ENCODE measurements at regions not wholly inside any gene's neighbourhood (a gene's known extent, or its start where the extent isn't known, plus 50 kb on each side); places are given as distances from the start of the nearest gene placed in this dataset.

DNA sequence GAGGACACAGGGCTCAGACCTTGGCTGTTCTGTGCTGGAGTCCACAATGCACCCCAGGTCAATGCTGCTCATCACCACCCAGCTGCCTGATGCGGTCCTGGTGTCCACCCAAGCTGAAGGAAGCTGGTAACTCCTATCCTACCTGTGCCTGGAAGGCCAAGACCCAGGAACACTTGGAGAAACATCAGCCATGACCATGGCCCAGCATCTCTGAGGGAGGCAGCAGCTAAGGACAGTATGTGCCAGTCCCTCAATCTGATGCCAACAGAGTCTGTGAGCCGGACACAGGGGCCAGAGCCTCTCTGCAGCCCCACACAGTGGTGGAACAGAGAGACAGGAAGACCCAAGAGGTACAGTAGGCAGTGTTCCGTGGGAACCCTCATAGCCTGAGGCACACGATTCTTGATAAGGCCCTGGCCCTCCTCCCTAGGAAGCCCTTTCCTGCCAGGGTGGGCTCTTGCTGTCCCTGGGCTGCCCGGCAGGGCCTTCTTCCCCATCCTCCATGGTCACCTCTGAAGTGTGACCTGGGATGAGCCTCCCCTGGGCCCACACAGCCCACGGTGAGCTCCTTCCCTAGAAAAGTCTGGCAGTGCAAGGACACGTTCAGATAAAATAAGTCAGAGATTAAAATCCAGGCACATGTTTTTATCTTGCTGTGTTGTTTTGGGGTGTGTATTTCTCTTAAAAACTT, 170.7 kb downstream of the THBS2 start:
- Histone ChIP-seq H3K4me2 (ENCODE audit: insufficient read depth, low read length, poor library complexity, severe bottlenecking) (no peak overlapping the region), H3K14ac (ENCODE audit: low read length) (peak overlapping the region; percentile 61), H3K18ac (ENCODE audit: low read length) (peak overlapping the region; percentile 29), H2AFZ (ENCODE audit: low read length) (no peak overlapping the region), H3K9me3 (replicated peaks in 1 of 2; ENCODE audit: control insufficient read depth in 2 of 2, insufficient read depth in 1 of 2, low read depth in 1 of 2, low read length in 2 of 2) (peaks cover 0 to 2% of the 10 kb centered on the region in 2 donors), H2BK5ac (ENCODE audit: low read length) (no peak overlapping the region), H2BK12ac (ENCODE audit: low read length) (peak overlapping the region; percentile 60), H3K9ac (ENCODE audit: low read depth, low read length, poor library complexity) (peak overlapping the region; percentile 5), H3K27me3 (ENCODE audit: control insufficient read depth in 3 of 3, insufficient read depth in 3 of 3, low read depth in 1 of 3, low read length in 3 of 3) (peaks cover 0 to 6% (median 0%) of the 10 kb centered on the region in 3 experiments), H3K4ac (ENCODE audit: low read length) (no peak overlapping the region), H3K23ac (ENCODE audit: low read depth, low read length, poor library complexity) (peak overlapping the region; percentile 5), H3K36me3 (replicated peaks in 1 of 2; ENCODE audit: control insufficient read depth in 2 of 2, insufficient read depth in 2 of 2, low read length in 2 of 2) (no peaks in the 10 kb centered on the region), H2BK120ac (ENCODE audit: low read depth, low read length) (no peak overlapping the region), H2BK15ac (ENCODE audit: low read length) (peak overlapping the region; percentile 68), H3K4me3 (ENCODE audit: low read length in 2 of 2) (no peak overlapping the region), H3K27ac (replicated peaks; ENCODE audit: low read length) (no peak overlapping the region), H4K8ac (ENCODE audit: low read depth, low read length) (no peak overlapping the region), H4K91ac (ENCODE audit: low read depth, low read length, poor library complexity) (peak overlapping the region; percentile 6), H3K4me1 (ENCODE audit: control insufficient read depth in 2 of 2, insufficient read depth in 1 of 2, low read depth in 1 of 2, low read length in 2 of 2) (peaks cover 0 to 2% of the 10 kb centered on the region in 2 donors), H3K79me1 (ENCODE audit: low read depth, low read length) (peaks cover 1% of the 10 kb centered on the region), H2AK5ac (ENCODE audit: low read depth, low read length) (no peak overlapping the region)
- DNase-seq (ENCODE audit: low spot score) = no peak
- no CpG with 5 or more reads among the region's 7 CpGs for WGBS, 2 donors (ENCODE audit: extremely low coverage in 2 of 2, insufficient read length in 2 of 2, insufficient replicate concordance in 1 of 2)

DNA sequence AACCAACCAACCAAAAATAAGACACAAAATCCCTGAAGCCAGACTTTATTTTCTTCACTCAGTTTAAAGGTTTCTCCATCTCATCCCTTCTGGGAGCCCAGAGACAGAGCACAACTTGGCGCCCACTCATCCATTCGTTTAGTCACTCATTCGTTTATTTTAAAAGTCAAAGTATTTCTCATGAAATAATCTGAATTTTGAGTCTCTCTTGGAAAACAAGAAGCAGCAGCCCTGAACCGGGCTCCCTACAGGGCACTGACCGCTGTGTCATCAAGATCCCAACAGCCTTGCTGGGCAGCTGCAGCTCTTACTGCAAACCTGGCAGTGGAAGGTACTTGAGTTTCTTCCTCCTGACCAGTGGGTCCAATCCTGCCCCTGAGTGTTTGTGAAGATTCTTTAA, 171.6 kb downstream of the THBS2 start:
- peaks cover 0 to 2% of the 10 kb centered on the region in 2 donors for H3K4me1 ChIP-seq (ENCODE audit: control insufficient read depth in 2 of 2, insufficient read depth in 1 of 2, low read depth in 1 of 2, low read length in 2 of 2)
- no peak overlapping the region for H3K18ac ChIP-seq (ENCODE audit: low read length)
- no CpG with 5 or more reads among the region's 5 CpGs for WGBS, 2 donors (ENCODE audit: extremely low coverage in 2 of 2, insufficient read length in 2 of 2, insufficient replicate concordance in 1 of 2)
- peaks cover 1% of the 10 kb centered on the region for H3K79me1 ChIP-seq (ENCODE audit: low read depth, low read length)
- H2BK120ac ChIP-seq (ENCODE audit: low read depth, low read length) = no peak overlapping the region
- peaks cover 0 to 6% (median 0%) of the 10 kb centered on the region in 3 experiments for H3K27me3 ChIP-seq (ENCODE audit: control insufficient read depth in 3 of 3, insufficient read depth in 3 of 3, low read depth in 1 of 3, low read length in 3 of 3)
- no peak overlapping the region for H2AK5ac ChIP-seq (ENCODE audit: low read depth, low read length)
- H3K27ac ChIP-seq (replicated peaks; ENCODE audit: low read length) = no peak overlapping the region
- H4K8ac ChIP-seq (ENCODE audit: low read depth, low read length) = no peak overlapping the region
- H3K14ac ChIP-seq (ENCODE audit: low read length) = no peak overlapping the region
- H3K4me2 ChIP-seq (ENCODE audit: insufficient read depth, low read length, poor library complexity, severe bottlenecking) = no peak overlapping the region
- H2BK12ac ChIP-seq (ENCODE audit: low read length) = no peak overlapping the region
- H3K9me3 ChIP-seq (replicated peaks in 1 of 2; ENCODE audit: control insufficient read depth in 2 of 2, insufficient read depth in 1 of 2, low read depth in 1 of 2, low read length in 2 of 2) = no peaks in the 10 kb centered on the region
- H3K23ac ChIP-seq (ENCODE audit: low read depth, low read length, poor library complexity) = no peak overlapping the region
- no peak overlapping the region for H3K4me3 ChIP-seq (ENCODE audit: low read length in 2 of 2)
- no peak overlapping the region for H3K9ac ChIP-seq (ENCODE audit: low read depth, low read length, poor library complexity)
- H3K4ac ChIP-seq (ENCODE audit: low read length) = no peak overlapping the region
- H2BK15ac ChIP-seq (ENCODE audit: low read length) = no peak overlapping the region
- no peaks in the 10 kb centered on the region for H3K36me3 ChIP-seq (replicated peaks in 1 of 2; ENCODE audit: control insufficient read depth in 2 of 2, insufficient read depth in 2 of 2, low read length in 2 of 2)
- no peak overlapping the region for H4K91ac ChIP-seq (ENCODE audit: low read depth, low read length, poor library complexity)
- H2BK5ac ChIP-seq (ENCODE audit: low read length) = no peak overlapping the region
- no peak overlapping the region for H2AFZ ChIP-seq (ENCODE audit: low read length)
- no peak for DNase-seq (ENCODE audit: low spot score)

DNA sequence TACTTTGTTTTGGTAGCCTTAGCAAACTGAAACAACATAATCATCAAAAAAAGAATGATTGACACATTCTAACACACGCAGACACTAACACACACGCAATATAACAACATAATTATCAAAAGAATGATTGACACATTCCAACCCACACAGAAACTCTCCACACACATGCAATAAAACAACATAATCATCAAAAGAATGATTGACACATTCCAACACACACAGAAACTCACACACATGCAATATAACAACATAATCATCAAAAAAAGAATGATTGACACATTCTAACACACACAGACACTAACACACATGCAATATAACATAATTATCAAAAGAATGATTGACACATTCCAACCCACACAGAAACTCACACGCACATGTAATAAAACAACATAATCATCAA, 172.4 kb downstream of the THBS2 start:
- no peak overlapping the region for H2BK5ac ChIP-seq (ENCODE audit: low read length)
- no peak overlapping the region for H2AFZ ChIP-seq (ENCODE audit: low read length)
- H3K36me3 ChIP-seq (replicated peaks in 1 of 2; ENCODE audit: control insufficient read depth in 2 of 2, insufficient read depth in 2 of 2, low read length in 2 of 2) = no peaks in the 10 kb centered on the region
- no peak overlapping the region for H2AK5ac ChIP-seq (ENCODE audit: low read depth, low read length)
- H3K27me3 ChIP-seq (ENCODE audit: control insufficient read depth in 3 of 3, insufficient read depth in 3 of 3, low read depth in 1 of 3, low read length in 3 of 3) = peaks cover 0 to 6% (median 0%) of the 10 kb centered on the region in 3 experiments
- H3K4me2 ChIP-seq (ENCODE audit: insufficient read depth, low read length, poor library complexity, severe bottlenecking) = no peak overlapping the region
- H3K23ac ChIP-seq (ENCODE audit: low read depth, low read length, poor library complexity) = no peak overlapping the region
- H3K9me3 ChIP-seq (replicated peaks in 1 of 2; ENCODE audit: control insufficient read depth in 2 of 2, insufficient read depth in 1 of 2, low read depth in 1 of 2, low read length in 2 of 2) = no peaks in the 10 kb centered on the region
- H4K91ac ChIP-seq (ENCODE audit: low read depth, low read length, poor library complexity) = no peak overlapping the region
- H3K9ac ChIP-seq (ENCODE audit: low read depth, low read length, poor library complexity) = no peak overlapping the region
- no peak overlapping the region for H3K14ac ChIP-seq (ENCODE audit: low read length)
- H2BK15ac ChIP-seq (ENCODE audit: low read length) = no peak overlapping the region
- no peak overlapping the region for H4K8ac ChIP-seq (ENCODE audit: low read depth, low read length)
- no peak for DNase-seq (ENCODE audit: low spot score)
- H3K4me1 ChIP-seq (ENCODE audit: control insufficient read depth in 2 of 2, insufficient read depth in 1 of 2, low read depth in 1 of 2, low read length in 2 of 2) = peaks cover 0 to 2% of the 10 kb centered on the region in 2 donors
- peaks cover 1% of the 10 kb centered on the region for H3K79me1 ChIP-seq (ENCODE audit: low read depth, low read length)
- no peak overlapping the region for H2BK12ac ChIP-seq (ENCODE audit: low read length)
- no peak overlapping the region for H3K18ac ChIP-seq (ENCODE audit: low read length)
- 100% methylated on average over 2 of the region's 3 CpGs; no CpG with 5 or more reads in 1 of the 2 donors for WGBS, 2 donors (ENCODE audit: extremely low coverage in 2 of 2, insufficient read length in 2 of 2, insufficient replicate concordance in 1 of 2)
- no peak overlapping the region for H3K4me3 ChIP-seq (ENCODE audit: low read length in 2 of 2)
- no peak overlapping the region for H2BK120ac ChIP-seq (ENCODE audit: low read depth, low read length)
- H3K27ac ChIP-seq (replicated peaks; ENCODE audit: low read length) = no peak overlapping the region
- H3K4ac ChIP-seq (ENCODE audit: low read length) = no peak overlapping the region

DNA sequence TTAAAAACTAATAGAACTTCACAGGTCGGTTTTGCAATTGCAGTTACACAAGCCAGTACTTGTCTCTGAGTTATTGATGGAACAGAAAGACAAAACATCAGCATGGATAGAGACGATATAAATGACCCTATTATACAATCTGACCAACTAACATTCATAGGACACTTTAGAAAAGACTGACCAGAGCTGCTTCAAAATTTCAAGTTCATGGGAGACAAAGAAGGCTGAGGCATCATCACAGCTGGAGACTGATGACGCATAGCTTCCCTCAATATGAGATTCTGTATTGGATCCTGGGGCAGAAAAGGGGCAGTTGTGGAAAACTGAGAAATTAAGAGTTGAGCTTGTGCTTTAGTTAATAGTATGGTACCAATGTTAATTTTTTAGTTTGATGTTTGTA, 174.0 kb downstream of the THBS2 start:
- Histone ChIP-seq H4K91ac (ENCODE audit: low read depth, low read length, poor library complexity) (no peak overlapping the region), H2BK12ac (ENCODE audit: low read length) (no peak overlapping the region), H3K27me3 (ENCODE audit: control insufficient read depth in 3 of 3, insufficient read depth in 3 of 3, low read depth in 1 of 3, low read length in 3 of 3) (peaks cover 0 to 6% (median 0%) of the 10 kb centered on the region in 3 experiments), H3K9me3 (replicated peaks in 1 of 2; ENCODE audit: control insufficient read depth in 2 of 2, insufficient read depth in 1 of 2, low read depth in 1 of 2, low read length in 2 of 2) (no peaks in the 10 kb centered on the region), H3K79me1 (ENCODE audit: low read depth, low read length) (peaks cover 1% of the 10 kb centered on the region), H3K36me3 (replicated peaks in 1 of 2; ENCODE audit: control insufficient read depth in 2 of 2, insufficient read depth in 2 of 2, low read length in 2 of 2) (no peaks in the 10 kb centered on the region), H2BK15ac (ENCODE audit: low read length) (no peak overlapping the region), H2AK5ac (ENCODE audit: low read depth, low read length) (no peak overlapping the region), H2AFZ (ENCODE audit: low read length) (no peak overlapping the region), H2BK5ac (ENCODE audit: low read length) (no peak overlapping the region), H4K8ac (ENCODE audit: low read depth, low read length) (no peak overlapping the region), H3K4ac (ENCODE audit: low read length) (no peak overlapping the region), H3K18ac (ENCODE audit: low read length) (no peak overlapping the region), H2BK120ac (ENCODE audit: low read depth, low read length) (no peak overlapping the region), H3K27ac (replicated peaks; ENCODE audit: low read length) (no peak overlapping the region), H3K9ac (ENCODE audit: low read depth, low read length, poor library complexity) (no peak overlapping the region), H3K23ac (ENCODE audit: low read depth, low read length, poor library complexity) (no peak overlapping the region), H3K14ac (ENCODE audit: low read length) (no peak overlapping the region), H3K4me1 (ENCODE audit: control insufficient read depth in 2 of 2, insufficient read depth in 1 of 2, low read depth in 1 of 2, low read length in 2 of 2) (peaks cover 0 to 2% of the 10 kb centered on the region in 2 donors), H3K4me2 (ENCODE audit: insufficient read depth, low read length, poor library complexity, severe bottlenecking) (no peak overlapping the region), H3K4me3 (ENCODE audit: low read length in 2 of 2) (no peak overlapping the region)
- no CpG with 5 or more reads among the region's 3 CpGs for WGBS, 2 donors (ENCODE audit: extremely low coverage in 2 of 2, insufficient read length in 2 of 2, insufficient replicate concordance in 1 of 2)
- no peak for DNase-seq (ENCODE audit: low spot score)

Measured in neuronal stem cell (in vitro differentiated cells).